ENCODE measurements at regions not wholly inside any gene's neighbourhood (a gene's known extent, or its start where the extent isn't known, plus 50 kb on each side); places are given as distances from the start of the nearest gene placed in this dataset.

- TF ChIP-seq POLR2A (IDR thresholded peaks at IDR 0.05) (no peak), CTCF (IDR thresholded peaks at IDR 0.05) (no peak)
These were observed 302.9 kb downstream of the PCDH7 start for GRCh38 chr4:31023109-31023508.

Data from right lobe of liver (tissue), 4 donors.